GM12875 (cell line): ENCODE measurements at regions not wholly inside any gene's neighbourhood (a gene's known extent, or its start where the extent isn't known, plus 50 kb on each side); places are given as distances from the start of the nearest gene placed in this dataset.
A peak's percentile ranks its signal among the peaks of the same experiment; 100 is the strongest.
"Not testable (repeated sequence)": the region's sequence is repeated elsewhere in the genome, so short reads cannot be mapped to it uniquely, and the experiment has no call there.

Experiments
- H3K4me3 ChIP-seq: one replicate; pipeline ENCODE4 v1.5.1; 2011; ENCODE audit warnings: low read depth, low read length, control low read depth
- TF ChIP-seq, protein P1 (sequence below): IDR thresholded peaks from 2 replicates; pipeline ENCODE4 v1.5.1; 2011; ENCODE audit warnings: low read depth, mild to moderate bottlenecking, control low read depth, inconsistent platforms, low read length, moderate library complexity, borderline replicate concordance; ENCODE audit not compliant: insufficient read depth

GRCh38 chr3:178948546-178948945, 123.1 kb downstream of the ZMAT3 start:
- H3K4me3 ChIP-seq: no peak overlapping the region
- TF ChIP-seq, protein P1, sequence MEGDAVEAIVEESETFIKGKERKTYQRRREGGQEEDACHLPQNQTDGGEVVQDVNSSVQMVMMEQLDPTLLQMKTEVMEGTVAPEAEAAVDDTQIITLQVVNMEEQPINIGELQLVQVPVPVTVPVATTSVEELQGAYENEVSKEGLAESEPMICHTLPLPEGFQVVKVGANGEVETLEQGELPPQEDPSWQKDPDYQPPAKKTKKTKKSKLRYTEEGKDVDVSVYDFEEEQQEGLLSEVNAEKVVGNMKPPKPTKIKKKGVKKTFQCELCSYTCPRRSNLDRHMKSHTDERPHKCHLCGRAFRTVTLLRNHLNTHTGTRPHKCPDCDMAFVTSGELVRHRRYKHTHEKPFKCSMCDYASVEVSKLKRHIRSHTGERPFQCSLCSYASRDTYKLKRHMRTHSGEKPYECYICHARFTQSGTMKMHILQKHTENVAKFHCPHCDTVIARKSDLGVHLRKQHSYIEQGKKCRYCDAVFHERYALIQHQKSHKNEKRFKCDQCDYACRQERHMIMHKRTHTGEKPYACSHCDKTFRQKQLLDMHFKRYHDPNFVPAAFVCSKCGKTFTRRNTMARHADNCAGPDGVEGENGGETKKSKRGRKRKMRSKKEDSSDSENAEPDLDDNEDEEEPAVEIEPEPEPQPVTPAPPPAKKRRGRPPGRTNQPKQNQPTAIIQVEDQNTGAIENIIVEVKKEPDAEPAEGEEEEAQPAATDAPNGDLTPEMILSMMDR: no peak

GRCh38 chr3:178947738-178948137, 123.9 kb downstream of the ZMAT3 start:
- TF ChIP-seq, protein P1: no peak

DNA sequence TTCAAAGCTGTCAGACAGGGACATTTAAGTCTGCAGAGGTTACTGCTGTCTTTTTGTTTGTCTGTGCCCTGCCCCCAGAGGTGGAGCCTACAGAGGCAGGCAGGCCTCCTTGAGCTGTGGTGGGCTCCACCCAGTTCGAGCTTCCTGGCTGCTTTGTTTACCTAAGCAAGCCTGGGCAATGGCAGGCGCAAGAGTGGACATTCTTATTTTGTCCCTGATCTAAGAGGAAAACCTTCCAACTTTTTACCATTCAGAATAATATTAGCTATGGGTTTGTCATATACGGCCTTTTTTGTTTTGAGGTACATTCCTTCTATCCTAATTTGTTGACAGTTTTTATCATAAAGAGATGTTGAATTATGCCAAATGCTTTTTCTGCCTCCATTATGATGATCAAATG, 129.3 kb downstream of the ZMAT3 start:
- H3K4me3 ChIP-seq: not testable (repeated sequence)

More at GRCh38 chr3:178947738-178948137, 123.9 kb downstream of the ZMAT3 start:
- H3K4me3 ChIP-seq: no peak overlapping the region

DNA sequence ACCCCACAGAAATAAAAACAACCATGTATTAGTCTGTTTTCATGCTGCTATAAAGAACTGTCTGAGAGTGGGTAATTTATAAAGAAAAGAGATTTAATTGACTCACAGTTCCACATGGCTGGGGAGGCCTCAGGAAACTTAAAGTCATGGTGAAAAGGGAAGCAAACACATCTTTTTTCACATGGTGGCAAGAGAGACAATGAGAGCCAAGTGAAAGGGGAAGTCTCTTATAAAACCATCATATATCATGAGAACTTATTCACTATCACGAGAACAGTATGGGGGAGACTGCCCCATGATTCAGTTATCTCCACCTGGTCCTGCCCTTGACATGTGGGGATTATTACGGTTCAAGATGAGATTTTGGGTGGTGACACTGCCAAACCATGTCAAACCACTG, 141.5 kb downstream of the ZMAT3 start:
- H3K4me3 ChIP-seq: no peak overlapping the region
- TF ChIP-seq, protein P1: no peak

DNA sequence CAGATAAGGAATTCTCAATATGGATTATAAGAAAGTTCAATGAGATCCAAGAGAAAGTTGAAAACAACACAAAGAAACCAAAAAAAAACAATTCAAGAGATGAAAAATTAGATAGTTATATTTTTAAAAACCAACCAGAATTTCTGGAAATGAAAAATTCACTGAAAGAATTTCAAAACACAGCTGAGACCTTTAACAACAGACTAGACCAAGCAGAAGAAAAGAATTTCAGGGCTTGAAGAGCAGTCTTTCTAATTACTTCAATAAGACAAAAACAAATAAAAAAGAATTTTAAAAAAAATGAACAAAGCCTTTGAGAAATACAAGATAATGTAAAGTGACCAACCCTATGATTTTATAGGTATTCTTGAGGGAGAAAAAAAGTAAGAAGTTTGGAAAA, 155.4 kb downstream of the ZMAT3 start:
- TF ChIP-seq, protein P1: no peak
- no peak overlapping the region for H3K4me3 ChIP-seq

DNA sequence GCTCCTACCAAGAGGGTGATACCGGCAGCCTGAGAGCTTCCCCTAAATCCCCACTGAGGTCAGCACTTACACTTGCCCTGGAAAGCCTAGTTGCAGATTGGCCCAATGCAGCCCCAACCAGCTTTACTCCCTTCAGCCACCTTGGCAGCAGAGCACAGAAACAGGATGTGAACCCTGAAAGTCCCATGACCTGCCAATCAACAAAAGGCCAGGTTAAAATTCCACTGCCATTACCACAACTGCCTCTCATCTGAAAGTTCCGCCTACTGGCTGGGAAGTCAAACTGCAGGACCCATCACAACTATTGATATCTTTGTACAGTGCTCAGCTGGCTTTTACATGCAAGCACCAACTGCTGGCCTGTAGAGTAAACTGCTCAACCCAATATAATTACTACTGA, 156.2 kb downstream of the ZMAT3 start:
- TF ChIP-seq, protein P1: peak; percentile 22; the same call in 1 of the 2 replicates
- H3K4me3 ChIP-seq: no peak overlapping the region

DNA sequence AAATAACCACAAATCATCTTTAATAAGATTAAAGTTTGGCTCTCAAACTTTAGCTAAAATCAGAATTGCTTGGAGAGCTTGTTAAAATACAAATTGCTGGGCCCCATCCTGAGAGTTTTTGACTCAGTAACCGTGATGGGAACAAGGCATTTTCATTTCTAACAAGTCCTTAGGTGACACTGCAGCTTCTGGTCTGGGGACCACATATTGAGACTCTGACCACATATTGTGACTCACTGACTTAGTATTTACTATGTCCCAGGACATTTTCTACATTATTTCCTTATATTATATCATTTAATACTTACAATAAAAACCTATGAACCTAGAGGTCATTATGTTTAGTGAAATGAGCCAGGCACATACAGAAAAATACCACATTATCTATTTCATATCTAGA, 164.5 kb downstream of the ZMAT3 start:
- no peak overlapping the region for H3K4me3 ChIP-seq
- TF ChIP-seq, protein P1: no peak

DNA sequence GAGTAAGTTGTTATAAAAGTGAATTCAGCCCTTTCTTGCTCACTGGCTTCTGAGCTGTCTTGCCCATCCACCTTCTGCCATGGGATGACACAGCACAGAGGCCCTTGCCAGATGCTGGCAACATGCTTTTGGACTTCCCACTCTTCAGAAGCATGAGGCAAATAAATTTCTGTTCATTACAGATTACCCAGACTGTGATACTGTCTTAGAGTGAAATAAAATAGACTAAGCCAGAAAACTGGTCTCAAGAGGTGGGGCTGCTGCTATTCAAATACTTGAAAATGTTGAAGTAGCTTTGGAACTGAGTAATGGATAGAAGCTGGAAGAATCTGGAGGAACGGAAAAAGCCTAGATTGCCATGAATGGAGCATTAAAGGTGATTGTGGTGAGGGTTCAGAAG, 170.4 kb downstream of the ZMAT3 start:
- TF ChIP-seq, protein P1: no peak

More for the DNA sequence above, 170.4 kb downstream of the ZMAT3 start:
- H3K4me3 ChIP-seq: no peak overlapping the region
